HG02938 (cell line): ENCODE measurements at regions not wholly inside any gene's neighbourhood (a gene's known extent, or its start where the extent isn't known, plus 50 kb on each side); places are given as distances from the start of the nearest gene placed in this dataset.
"Not testable (repeated sequence)": the region's sequence is repeated elsewhere in the genome, so short reads cannot be mapped to it uniquely, and the experiment has no call there.

Source experiments
- ATAC-seq: cut with Tn5 transposase; IDR thresholded peaks from one replicate; pipeline ENCODE4 v1.9.1; 2021; ENCODE audit warnings: mild to moderate bottlenecking, moderate library complexity; ENCODE audit not compliant: unreplicated experiment

DNA sequence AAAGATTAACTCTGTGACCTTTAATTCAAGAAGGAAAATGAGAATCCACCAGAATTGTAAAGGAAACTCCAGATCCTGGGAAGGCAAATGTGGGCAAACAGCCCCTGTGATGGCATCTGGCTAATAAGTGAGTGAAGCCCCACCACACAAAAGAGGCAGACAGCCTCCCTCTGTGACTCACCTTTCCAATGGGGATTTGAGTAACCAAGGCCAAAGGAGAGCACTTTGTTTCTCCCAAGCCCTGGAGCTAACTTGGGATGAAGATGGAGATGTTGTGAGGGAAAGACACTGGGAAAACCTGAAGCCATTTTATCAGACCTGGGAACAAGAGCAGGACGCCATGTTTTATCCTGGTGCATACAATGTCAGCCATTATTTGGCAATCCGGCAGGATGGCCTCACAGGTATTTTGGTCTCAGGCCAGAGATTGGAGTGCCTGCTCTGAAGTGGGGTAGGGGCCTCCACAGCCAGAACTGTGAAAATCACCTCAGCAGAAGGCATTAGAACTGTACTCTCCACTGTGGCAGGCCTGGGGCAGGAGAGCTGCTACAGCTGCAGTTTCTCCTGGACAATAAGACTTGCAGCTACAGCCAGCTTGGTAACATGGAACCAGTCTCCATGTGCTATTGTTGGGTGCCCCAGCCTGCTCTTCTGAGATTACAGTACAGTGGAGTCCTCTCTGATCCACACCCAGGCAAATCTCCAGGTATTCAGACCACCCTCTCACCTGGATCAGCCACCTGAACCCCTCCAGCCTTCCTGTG, 96.6 kb upstream of the PCED1B start:
- ATAC-seq, result no peak

DNA sequence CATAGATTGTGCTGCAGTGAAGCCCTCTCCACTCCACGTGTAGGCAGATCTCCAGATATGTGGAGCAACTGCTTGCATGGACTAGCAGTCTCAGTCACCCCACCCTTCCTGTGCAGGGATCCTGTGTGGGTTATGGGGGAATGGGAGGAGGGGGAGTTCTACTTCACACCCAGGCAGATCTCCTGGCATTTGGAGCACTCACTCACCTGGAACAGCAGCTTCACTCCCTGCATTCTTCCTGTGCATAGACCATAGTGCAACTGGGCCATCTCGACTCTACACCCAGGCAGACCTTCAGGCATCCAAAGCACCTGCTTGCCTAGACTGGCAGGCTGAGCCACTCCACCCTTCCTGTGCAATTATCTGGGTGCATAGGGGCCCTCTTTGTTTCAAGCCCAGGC, 96.0 kb upstream of the PCED1B start:
- no peak for ATAC-seq

DNA sequence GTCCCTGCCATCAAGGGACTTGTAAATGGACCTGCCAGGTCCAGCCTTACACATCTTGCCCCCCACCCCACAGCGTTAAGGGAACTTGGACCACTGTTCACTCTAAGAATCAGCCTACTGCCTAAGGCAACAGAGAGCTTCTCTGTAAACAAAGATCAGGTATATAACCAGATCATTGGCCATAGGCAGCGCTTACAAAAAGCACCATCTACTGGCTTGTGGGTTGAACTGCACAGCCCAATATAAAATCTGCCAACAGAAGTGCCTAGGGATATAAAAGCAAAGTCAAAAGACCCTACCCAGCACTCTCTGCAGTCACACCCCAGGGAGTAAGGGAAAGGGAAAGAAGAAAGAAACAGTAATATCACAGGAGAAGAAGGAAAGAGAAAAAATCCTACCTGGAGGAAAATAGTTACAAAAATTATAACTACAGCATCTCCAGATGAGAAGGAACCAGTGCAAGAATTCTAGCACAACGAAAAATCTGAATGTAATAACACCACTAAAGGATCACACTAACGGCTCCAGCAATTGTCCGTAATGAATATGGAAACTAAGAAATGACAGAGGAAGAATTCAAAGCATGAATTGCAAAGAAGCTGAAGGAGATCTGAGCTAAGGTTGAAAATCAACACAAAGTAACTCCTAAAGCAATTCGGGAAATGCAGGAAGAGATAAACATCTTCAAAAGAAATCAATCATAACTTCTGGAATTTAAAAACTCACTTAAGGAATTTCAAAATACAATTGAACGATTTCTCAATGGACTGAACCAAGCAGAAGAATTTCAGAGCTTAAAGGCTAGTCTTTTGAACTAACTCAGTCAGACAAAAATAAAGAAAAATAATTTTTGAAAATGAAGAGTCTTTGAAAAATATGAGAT, 95.2 kb upstream of the PCED1B start:
- peak; percentile 47 for ATAC-seq

DNA sequence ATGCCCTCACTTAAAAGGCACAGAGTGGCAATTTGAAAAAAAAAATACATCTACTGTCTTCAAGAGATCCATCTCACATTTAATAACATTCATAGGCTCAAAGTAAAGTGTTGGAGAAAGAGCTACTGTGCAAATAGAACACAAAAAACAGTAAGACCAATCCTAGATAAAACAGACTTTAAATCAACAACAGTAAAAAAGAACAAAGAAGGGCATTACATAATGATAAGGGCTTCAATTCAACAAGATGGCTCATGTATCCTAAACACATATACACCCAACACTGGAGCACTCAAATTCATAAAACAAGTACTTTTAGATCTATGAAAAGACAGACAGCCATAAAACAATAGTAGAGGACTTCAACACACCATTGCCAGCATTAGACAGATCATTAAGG, 93.6 kb upstream of the PCED1B start:
- ATAC-seq, result no peak

DNA sequence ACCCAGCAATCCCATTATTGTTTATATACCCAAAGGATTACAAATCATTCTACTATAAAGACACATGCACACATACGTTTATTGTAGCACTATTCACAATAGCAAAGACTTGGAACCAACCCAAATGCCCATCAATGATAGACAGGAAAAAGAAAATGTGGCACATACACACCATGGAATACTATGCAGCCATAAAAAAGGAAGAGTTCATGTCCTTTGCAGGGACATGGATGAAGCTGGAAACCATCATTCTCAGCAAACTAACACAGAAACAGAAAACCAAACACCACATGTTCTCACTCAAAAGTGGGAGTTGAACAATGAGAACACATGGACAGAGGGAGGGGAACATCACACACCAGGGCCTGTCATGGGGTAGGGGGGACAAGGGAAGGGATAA, 91.3 kb upstream of the PCED1B start:
- not testable (repeated sequence) for ATAC-seq

DNA sequence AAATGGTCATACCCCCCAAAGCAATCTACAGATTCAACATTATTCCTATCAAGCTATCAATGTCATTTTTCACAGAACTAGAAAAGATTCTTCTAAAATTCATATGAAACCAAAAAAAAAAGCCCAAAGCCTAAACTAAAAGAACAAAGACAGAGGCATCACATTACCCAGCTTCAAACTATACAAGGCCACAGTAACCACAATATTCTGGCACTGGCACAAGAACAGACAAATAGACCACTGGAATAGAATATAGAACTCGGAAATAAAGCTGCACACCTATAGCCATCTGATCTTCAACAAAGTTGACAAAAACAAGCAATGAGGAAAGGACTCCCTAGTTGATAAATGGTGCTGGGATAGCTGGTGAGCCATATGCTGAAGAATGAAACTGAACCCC, 89.2 kb upstream of the PCED1B start:
- no peak for ATAC-seq

DNA sequence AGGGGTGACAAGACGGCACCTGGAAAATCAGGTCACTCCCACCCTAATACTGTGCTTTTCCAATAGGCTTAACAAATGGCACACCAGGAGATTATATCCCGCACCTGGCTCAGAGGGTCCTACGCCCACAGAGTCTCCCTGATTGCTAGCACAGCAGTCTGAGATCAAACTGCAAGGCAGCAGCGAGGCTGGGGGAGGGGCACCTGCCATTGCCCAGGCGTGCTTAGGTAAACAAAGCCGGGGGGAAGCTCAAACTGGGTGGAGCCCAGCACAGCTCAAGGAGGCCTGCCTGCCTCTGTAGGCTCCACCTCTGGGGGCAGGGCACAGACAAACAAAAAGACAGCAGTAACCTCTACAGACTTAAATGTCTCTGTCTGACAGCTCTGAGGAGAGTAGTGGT, 87.4 kb upstream of the PCED1B start:
- not testable (repeated sequence) for ATAC-seq

DNA sequence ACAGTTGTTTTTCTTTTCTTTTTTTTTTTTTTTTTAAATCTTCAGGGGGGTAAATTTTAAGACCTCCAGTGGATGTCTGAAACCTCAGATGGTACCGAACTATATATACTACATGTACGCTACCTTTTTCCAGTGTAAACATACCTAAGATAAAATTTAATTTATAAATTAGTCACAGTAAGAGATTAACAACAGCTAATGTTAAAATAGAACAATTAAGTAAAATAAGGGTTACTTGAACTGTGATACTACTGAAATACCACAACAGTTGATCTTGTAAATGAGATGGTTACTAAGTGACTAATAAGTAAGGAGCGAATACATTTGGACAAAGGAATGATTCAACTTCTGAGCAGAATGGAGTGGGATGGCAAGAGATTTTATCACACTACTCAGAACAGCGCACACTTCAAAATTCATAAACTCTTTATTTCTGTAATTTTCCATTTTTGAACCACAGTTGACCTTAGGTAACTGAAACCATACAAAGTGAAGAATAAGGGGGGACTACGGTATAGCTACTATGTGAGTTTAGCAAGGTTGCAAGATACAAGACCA, 80.5 kb upstream of the PCED1B start:
- no peak for ATAC-seq

DNA sequence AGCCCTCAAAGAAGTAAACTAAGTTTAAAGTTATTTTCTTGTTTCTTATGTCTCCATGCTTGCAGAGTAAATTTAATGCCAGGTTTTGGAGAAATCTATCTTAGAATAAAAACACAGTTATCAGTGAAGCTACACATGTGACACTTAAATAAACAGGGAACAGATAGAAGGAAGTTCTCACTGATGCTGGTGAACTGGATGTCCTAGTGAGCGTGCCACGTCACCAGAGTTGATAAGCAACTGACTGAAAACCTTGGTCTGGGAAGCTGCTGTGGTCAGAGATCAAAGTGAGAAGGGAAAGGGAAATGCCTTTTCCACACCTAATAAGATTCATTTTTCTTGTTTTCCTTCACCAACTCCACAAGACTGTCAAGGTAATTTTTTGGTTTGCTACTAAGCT, 74.8 kb upstream of the PCED1B start:
- ATAC-seq, result no peak

DNA sequence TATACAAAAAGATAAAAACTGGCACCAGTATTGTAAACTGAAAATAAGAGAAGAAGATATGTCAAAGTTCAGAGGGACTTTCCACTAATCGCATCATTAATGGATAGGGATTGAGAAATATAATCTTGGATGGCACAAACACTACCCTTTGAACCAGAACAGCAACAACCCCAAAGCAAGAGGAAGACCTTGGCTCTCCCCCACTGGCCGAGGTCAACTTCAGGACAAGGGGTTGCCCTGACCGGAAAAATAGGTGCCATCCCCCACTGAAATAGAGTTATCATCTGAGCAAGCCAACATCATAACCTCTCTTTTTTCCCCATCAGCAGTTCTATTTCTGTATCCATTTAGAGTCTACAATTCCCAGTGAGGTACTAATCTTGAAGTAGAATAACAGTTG, 72.4 kb upstream of the PCED1B start:
- ATAC-seq, result no peak

DNA sequence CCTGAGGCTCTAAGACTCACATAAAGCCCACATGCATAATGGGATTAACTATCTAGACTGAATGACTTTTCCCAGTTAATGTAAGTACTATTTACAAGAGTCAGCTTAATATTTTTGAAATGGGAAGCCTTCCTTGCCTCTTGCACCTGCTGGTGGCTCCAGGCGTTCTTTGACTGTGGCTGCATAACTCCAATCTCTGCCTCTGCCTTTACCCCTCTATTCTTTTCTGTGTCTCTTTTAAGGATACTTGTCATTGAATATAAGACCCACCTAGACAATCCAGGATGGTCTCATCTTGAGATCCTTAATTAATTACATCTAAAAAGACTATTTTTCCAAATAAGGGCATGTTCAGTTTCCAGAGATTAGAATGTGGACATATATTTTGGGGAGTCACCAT, 66.9 kb upstream of the PCED1B start:
- no peak for ATAC-seq

DNA sequence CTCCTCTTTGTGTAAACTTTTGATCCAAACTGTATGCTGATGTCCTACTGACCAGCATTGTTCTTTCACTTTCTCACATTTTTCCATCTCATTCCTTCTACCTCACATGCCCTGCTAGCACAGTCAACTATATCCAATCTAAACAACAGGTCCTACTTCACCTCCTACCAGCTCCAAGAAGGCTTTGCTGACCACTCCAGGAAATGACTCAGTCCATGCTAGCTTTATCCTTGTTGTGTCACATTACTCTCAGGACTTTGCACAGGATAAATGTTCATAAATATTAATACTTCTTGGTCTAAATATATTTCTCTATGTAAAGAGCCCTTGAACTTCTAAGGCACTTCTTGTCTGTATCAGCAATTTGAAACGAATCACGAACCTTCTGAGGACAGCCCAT, 64.9 kb upstream of the PCED1B start:
- ATAC-seq, result no peak

DNA sequence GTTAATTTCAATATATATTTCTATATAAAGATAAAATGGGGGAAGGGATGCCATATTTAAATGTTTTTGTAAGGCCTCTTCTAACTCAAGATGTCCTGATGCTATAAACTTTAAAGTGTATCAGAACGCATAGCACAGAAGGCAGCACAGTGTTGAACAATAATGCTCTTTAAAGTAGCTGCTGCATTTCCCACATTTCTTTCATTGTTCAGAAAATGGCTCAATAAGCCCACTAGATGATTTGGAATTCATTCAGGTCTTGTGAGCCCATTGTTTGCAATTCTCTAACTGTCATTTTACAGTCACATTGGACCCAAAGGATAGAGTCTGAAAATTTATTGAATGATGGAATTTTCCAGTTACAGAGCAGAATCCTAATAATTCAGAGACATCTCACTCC, 64.0 kb upstream of the PCED1B start:
- no peak for ATAC-seq

DNA sequence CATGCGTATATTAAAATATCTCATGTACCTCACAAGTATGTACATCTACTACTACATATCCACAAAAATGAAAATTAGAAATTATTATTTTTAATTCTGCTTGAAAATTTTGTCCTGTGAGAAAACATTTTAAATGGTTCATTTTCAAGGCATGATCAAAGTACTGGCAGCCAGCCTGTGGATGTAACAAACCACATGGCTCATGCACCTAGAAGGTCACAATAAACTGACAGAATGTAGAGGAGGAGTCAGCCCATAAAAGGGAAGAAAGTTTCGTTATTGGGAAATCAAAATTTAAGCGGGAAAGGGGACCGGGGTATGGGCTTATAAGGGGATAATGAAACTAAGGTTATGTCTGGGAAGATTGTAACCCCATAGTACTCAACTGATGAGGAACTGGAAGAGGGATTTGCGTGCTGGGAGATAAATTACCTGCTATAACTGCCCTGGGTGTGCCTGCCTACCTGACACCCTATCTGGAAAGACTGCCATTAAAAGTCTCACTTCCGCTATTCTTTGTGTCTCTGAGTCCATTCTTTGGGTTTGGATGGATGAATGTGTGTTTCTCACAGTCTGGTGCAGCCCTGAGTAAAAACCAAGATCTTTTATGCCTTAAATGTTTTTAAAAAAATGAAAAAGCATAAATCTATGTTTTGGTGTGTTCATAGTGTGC, 62.2 kb upstream of the PCED1B start:
- ATAC-seq, result no peak

DNA sequence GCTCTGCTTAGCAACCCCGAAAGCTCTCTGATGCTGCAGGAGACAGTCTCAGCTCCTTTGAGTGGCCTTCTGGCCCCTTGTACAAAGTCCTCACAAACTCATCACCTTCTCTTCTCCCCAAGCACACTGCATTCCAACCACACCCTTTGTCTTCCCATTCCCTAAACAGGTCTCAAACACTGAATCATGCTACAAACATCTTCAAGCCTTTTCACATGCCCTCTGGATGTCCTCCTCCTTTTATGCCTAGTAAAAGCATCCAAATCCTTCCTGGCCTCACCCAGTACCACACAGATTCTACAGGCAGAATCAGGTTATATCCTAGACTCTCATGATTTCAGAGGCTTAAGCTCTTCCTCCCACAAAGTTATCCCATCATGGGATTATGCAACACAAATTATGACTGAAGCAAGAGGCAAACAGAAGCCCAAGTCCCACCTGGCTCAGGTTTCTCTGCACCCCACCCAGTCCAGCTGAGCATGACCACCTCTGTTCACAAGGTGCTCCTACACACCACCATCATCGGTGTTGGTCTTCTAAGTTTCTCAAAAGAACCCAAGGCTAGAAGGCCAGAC, 61.4 kb upstream of the PCED1B start:
- no peak for ATAC-seq

DNA sequence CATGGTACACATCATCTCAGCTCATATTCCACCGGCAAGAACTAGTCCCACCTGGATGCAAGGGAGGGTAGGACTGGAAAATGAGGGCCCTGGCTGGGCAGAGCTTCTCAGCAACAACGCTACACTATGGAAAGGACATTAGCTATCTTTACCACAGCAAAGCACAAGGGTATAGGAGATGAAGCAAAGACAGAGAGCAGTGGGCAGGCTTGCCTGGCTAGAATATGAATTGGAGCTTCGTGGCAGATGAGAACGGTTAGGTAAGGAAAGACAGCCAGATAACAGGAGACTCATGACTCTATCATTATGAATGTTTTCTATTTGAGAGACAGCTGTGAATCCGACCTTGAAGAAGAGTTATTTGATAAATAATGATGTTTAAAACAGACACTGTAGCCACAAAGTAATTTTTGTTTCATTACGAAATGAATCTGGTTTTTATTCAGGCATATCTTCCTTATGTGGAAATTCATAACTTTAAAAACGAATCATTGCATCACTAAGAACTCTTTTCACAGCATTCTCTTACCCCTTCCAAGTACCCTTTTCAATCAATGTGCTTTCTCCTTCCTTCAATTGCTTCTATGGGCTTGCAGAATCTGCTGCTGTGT, 59.1 kb upstream of the PCED1B start:
- no peak for ATAC-seq

DNA sequence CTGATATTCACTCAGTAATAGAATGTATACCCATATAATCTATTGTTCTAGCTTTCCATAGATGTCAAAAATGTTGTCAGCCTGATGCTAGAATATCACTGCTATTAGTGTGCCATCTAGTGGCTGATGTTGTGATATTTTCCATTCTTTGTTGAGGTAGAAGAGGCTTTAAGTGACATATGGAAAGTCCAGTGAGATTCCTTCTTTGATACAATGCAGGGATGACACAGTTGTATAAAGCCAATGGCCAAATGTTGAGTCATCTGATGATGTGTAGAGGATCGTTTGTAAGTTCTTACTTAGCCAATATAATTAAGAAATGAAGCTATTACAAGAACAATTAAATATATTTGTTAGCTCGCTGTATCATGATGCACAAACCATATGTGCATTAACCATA, 58.1 kb upstream of the PCED1B start:
- peak; percentile 59 for ATAC-seq

DNA sequence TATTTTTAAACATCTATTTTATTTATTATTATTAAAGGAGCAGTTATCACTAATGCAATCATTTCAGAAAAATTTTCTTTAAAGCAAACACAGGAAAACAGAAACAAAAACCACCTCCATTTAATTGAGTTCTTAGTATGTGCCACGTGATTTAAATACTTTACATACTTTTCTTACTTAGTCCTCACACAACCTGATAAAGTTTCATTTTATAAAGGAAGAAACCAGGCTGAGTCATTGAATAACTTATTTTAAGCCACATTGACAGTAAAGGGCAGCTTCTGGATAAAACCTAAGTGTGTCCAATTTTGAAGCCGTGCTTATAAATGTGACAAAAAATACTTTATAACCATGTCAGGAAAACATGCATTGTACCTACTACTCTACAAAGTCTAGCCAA, 57.1 kb upstream of the PCED1B start:
- no peak for ATAC-seq

DNA sequence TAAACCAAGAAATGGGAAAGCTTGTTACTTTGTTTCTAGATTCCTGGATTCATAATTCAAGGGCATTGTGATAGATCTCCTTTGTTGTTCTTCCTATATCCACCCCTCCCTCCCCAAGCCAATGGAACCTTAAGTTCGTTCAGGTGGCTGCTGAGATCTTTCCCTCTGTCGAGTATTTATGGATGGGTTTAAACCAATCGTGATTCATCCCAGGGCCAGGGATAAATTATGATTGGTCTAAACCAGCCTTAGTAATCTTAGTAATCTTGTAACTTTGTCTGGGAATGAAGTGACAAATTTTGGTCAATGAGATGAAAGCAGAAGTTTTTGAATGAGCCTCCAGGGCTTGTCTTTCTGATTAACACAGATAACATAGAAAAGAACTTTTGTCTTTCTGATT, 56.1 kb upstream of the PCED1B start:
- no peak for ATAC-seq

DNA sequence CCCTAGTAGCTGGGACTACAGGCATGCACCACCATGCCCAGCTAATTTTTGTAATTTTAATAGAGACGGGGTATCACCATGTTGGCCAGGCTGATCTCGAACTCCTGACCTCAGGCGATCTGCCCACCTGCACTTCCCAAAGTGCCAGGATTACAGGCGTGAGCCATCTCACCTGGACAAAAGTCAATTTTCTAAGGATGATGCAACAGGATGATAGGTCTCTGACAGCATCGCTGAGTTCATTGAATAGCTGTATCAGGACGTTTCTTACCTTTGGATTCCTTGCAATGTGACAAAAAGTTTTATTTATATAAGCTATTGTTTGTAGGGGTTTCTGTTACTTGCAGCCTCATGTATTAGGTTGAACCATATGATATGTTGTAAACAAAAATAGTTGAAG, 55.5 kb upstream of the PCED1B start:
- ATAC-seq, result no peak

DNA sequence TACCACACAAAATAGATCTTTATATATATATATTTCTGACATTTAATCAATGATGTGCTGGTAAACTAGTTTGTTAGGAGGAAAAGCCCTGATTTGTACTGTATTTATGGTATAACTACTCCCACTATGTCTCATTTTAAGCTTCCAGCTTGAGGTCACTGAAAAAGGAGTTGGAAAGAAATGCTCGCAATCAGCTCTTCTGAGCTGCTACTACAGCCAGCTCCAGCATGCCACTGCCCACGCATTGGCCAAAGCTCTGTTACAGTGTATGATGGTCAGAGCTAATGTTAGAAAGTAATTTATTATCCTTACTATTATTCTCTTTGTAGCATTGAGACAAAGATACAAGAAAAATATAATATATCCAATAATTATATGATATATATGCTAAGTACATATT, 55.0 kb upstream of the PCED1B start:
- no peak for ATAC-seq
